Esophagus squamous epithelium (tissue), 4 donors: ENCODE measurements at regions not wholly inside any gene's neighbourhood (a gene's known extent, or its start where the extent isn't known, plus 50 kb on each side); places are given as distances from the start of the nearest gene placed in this dataset.

Experiments used
- POLR2A ChIP-seq, 4 donors: fragments of 450-650 bp; IDR thresholded peaks; one replicate each; pipeline ENCODE4 v1.6.1; 2017; ENCODE audit warnings: antibody characterized with exemption in 4 of 4, mild to moderate bottlenecking in 4 of 4, moderate library complexity in 3 of 4
- TF ChIP-seq, protein P1 (sequence below), 6 experiments: fragments of 450-650 bp in 4 of 6; fragments of 200-600 bp in 2 of 6; sonication (generic) in 2 of 6; IDR thresholded peaks; one replicate each; pipeline ENCODE4 v1.5.1; 2016 to 2019; ENCODE audit warnings: antibody characterized with exemption in 6 of 6, mild to moderate bottlenecking in 4 of 6, moderate library complexity in 4 of 6

DNA sequence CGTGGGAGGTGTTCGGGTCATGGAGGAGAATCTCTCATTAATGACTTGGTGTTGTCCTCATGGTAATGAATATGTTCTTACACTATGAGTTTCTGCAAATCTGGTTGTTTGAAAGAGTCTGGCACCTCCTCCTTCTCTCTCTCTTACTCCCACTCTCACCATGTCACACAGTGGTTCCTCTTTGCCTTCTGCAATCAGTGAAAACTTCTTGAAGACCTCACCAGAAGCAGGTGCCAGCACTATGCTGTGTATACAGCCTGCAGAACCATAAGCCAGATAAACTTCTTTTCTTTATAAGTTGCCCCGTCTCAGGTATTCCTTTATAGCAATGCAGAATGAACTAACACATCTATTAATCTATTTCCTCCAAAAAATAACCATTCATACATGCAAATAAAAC, 275.0 kb downstream of the ANTXR2 start:
- TF ChIP-seq, protein P1, sequence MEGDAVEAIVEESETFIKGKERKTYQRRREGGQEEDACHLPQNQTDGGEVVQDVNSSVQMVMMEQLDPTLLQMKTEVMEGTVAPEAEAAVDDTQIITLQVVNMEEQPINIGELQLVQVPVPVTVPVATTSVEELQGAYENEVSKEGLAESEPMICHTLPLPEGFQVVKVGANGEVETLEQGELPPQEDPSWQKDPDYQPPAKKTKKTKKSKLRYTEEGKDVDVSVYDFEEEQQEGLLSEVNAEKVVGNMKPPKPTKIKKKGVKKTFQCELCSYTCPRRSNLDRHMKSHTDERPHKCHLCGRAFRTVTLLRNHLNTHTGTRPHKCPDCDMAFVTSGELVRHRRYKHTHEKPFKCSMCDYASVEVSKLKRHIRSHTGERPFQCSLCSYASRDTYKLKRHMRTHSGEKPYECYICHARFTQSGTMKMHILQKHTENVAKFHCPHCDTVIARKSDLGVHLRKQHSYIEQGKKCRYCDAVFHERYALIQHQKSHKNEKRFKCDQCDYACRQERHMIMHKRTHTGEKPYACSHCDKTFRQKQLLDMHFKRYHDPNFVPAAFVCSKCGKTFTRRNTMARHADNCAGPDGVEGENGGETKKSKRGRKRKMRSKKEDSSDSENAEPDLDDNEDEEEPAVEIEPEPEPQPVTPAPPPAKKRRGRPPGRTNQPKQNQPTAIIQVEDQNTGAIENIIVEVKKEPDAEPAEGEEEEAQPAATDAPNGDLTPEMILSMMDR (IDR thresholded peaks at IDR 0.05): no peak
- TF ChIP-seq POLR2A (IDR thresholded peaks at IDR 0.05): no peak
